ENCODE measurements at regions not wholly inside any gene's neighbourhood (a gene's known extent, or its start where the extent isn't known, plus 50 kb on each side); places are given as distances from the start of the nearest gene placed in this dataset.

- Histone ChIP-seq H3K4me3 (ENCODE audit: low read depth, low read length) (no peak overlapping the region), H3K4me1 (no peaks in the 10 kb centered on the region), H3K9ac (no peak overlapping the region), H3K9me3 (ENCODE audit: control insufficient read depth, low read length) (no peaks in the 10 kb centered on the region), H3K36me3 (ENCODE audit: control insufficient read depth, insufficient read depth, low read length) (no peaks in the 10 kb centered on the region), H2AFZ (peak overlapping the region; percentile 42), H3K79me2 (no peaks in the 10 kb centered on the region), H3K4me2 (ENCODE audit: low read length) (no peak overlapping the region), H3K27me3 (ENCODE audit: control insufficient read depth, insufficient read depth, low read length) (no peaks in the 10 kb centered on the region), H3K27ac (no peak overlapping the region)
- no peak for TF ChIP-seq CTCF (IDR thresholded peaks at IDR 0.05)
These were observed 72.6 kb upstream of the RAB6C start for GRCh38 chr2:129906861-129907235.

GRCh38 chr2:129907256-129907998, 72.0 kb upstream of the RAB6C start:
- H3K9me3 ChIP-seq (ENCODE audit: control insufficient read depth, low read length), result no peaks in the 10 kb centered on the region
- H3K4me3 ChIP-seq (ENCODE audit: low read depth, low read length), result no peak overlapping the region
- no peaks in the 10 kb centered on the region for H3K79me2 ChIP-seq
- no peaks in the 10 kb centered on the region for H3K4me1 ChIP-seq
- H3K9ac ChIP-seq, result no peak overlapping the region
- H3K27ac ChIP-seq, result no peak overlapping the region
- H3K36me3 ChIP-seq (ENCODE audit: control insufficient read depth, insufficient read depth, low read length), result no peaks in the 10 kb centered on the region
- H2AFZ ChIP-seq, result no peak overlapping the region
- no peaks in the 10 kb centered on the region for H3K27me3 ChIP-seq (ENCODE audit: control insufficient read depth, insufficient read depth, low read length)
- no peak for TF ChIP-seq CTCF (IDR thresholded peaks at IDR 0.05)
- H3K4me2 ChIP-seq (ENCODE audit: low read length), result no peak overlapping the region

- Histone ChIP-seq H3K36me3 (ENCODE audit: control insufficient read depth, insufficient read depth, low read length) (no peaks in the 10 kb centered on the region), H3K4me3 (ENCODE audit: low read depth, low read length) (no peak overlapping the region)
- TF ChIP-seq CTCF (IDR thresholded peaks at IDR 0.05), result no peak
These were observed 70.6 kb upstream of the RAB6C start for GRCh38 chr2:129908721-129909373.

GRCh38 chr2:129909651-129910418, 69.6 kb upstream of the RAB6C start:
- no peak overlapping the region for H3K4me2 ChIP-seq (ENCODE audit: low read length)
- no peaks in the 10 kb centered on the region for H3K79me2 ChIP-seq
- no peak for TF ChIP-seq CTCF (IDR thresholded peaks at IDR 0.05)
- H3K36me3 ChIP-seq (ENCODE audit: control insufficient read depth, insufficient read depth, low read length), result no peaks in the 10 kb centered on the region
- no peaks in the 10 kb centered on the region for H3K4me1 ChIP-seq
- H3K9ac ChIP-seq, result no peak overlapping the region
- H3K4me3 ChIP-seq (ENCODE audit: low read depth, low read length), result no peak overlapping the region
- H3K27me3 ChIP-seq (ENCODE audit: control insufficient read depth, insufficient read depth, low read length), result no peaks in the 10 kb centered on the region
- no peak overlapping the region for H3K27ac ChIP-seq
- no peaks in the 10 kb centered on the region for H3K9me3 ChIP-seq (ENCODE audit: control insufficient read depth, low read length)
- no peak overlapping the region for H2AFZ ChIP-seq

More at GRCh38 chr2:129908721-129909373, 70.6 kb upstream of the RAB6C start:
- no peak overlapping the region for H3K4me2 ChIP-seq (ENCODE audit: low read length)
- no peak overlapping the region for H3K9ac ChIP-seq
- H2AFZ ChIP-seq, result no peak overlapping the region
- H3K4me1 ChIP-seq, result no peaks in the 10 kb centered on the region
- H3K27me3 ChIP-seq (ENCODE audit: control insufficient read depth, insufficient read depth, low read length), result no peaks in the 10 kb centered on the region
- H3K9me3 ChIP-seq (ENCODE audit: control insufficient read depth, low read length), result no peaks in the 10 kb centered on the region
- H3K27ac ChIP-seq, result no peak overlapping the region
- H3K79me2 ChIP-seq, result no peaks in the 10 kb centered on the region

Measured in parathyroid adenoma (tissue), 2 donors.